Neutrophil (primary cell): ENCODE measurements at regions not wholly inside any gene's neighbourhood (a gene's known extent, or its start where the extent isn't known, plus 50 kb on each side); places are given as distances from the start of the nearest gene placed in this dataset.

Experiments used
- H3K27ac ChIP-seq: fragments of 200-600 bp; sonication (generic); 2 replicates; pipeline ENCODE4 v1.5.1; 2016; ENCODE audit warnings: mild to moderate bottlenecking, moderate library complexity
- H3K27me3 ChIP-seq: fragments of 200-600 bp; sonication (generic); 2 replicates; pipeline ENCODE4 v1.6.0; 2016; ENCODE audit warnings: mild to moderate bottlenecking
- H3K36me3 ChIP-seq: fragments of 200-600 bp; sonication (generic); 2 replicates; pipeline ENCODE4 v1.5.1; 2017
- H3K4me1 ChIP-seq, 2 experiments: fragments of 200-600 bp in 1 of 2; sonication (generic) in 1 of 2; 1 replicate in 1 of 2; 2 replicates in 1 of 2; pipeline versions ENCODE4 v1.5.1 to v1.6.1; 2013 to 2016; ENCODE audit warnings: low read depth in 1 of 2, low read length in 1 of 2, mild to moderate bottlenecking in 1 of 2, moderate library complexity in 1 of 2; ENCODE audit not compliant: control insufficient read depth in 1 of 2, insufficient read depth in 1 of 2
- H3K4me3 ChIP-seq, 2 experiments: fragments of 200-600 bp in 1 of 2; sonication (generic) in 1 of 2; 1 replicate in 1 of 2; 2 replicates in 1 of 2; pipeline ENCODE4 v1.5.1; 2013 to 2016; ENCODE audit warnings: low read depth in 1 of 2, low read length in 1 of 2, mild to moderate bottlenecking in 1 of 2, moderate library complexity in 1 of 2
- H3K9me3 ChIP-seq: fragments of 200-600 bp; sonication (generic); 2 replicates; pipeline ENCODE4 v1.5.1; 2016
- CTCF ChIP-seq: fragments of 200-600 bp; sonication (generic); IDR thresholded peaks from 2 replicates; pipeline ENCODE4 v1.5.1; 2016; ENCODE audit warnings: antibody characterized with exemption

DNA sequence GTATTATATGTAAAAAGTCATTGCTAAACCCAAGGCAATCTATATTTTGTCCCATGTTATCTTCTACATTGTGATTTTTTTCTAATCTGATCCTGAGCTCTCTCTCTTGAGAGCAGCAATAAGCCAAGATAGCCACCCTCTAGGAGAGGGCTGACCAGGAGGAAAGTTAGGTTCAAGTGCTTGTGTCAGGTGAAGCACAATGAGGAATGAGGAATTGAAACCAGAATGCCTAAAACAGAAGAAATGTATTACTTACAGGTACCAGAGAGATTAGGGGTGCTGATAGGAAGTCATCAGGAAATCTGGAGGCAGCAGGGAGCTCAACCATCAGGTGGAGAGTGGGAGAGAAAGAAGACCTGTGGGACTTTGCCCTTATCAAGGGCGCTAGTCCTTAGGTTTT lies 85.5 kb upstream of the BARHL2 start:
- no peak for TF ChIP-seq CTCF
- Histone ChIP-seq H3K4me1 (no peaks in the 10 kb centered on the region), H3K9me3 (no peaks in the 10 kb centered on the region), H3K27me3 (peaks cover 25% of the 10 kb centered on the region), H3K36me3 (no peaks in the 10 kb centered on the region), H3K27ac (no peak overlapping the region), H3K4me3 (no peak overlapping the region)

GRCh38 chr1:90800012-90800717 lies 83.1 kb upstream of the BARHL2 start:
- TF ChIP-seq CTCF, result no peak
- no peaks in the 10 kb centered on the region for H3K9me3 ChIP-seq
- H3K4me3 ChIP-seq, result no peak overlapping the region
- no peaks in the 10 kb centered on the region for H3K4me1 ChIP-seq
- peaks cover 38% of the 10 kb centered on the region for H3K27me3 ChIP-seq
- H3K36me3 ChIP-seq, result no peaks in the 10 kb centered on the region
- no peak overlapping the region for H3K27ac ChIP-seq

DNA sequence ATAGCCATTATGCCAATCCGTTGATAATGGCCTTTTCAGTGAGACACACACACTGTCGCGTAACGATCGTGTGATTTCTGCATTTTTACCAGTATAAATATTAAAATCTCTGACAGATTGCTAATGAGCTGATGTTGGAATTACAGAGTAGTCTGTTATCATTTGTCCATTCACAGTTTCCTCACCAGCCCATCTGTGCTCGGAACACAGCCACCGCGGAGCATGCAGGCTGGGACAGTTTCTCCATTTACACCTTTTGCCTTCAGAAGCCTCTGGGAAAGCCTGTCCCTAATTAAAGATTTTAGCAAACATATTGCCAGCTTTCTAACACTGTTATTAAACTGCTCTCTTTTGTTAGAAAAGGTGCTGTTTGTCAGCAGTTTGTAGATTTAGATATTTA lies 82.2 kb upstream of the BARHL2 start:
- TF ChIP-seq CTCF, result no peak
- Histone ChIP-seq H3K36me3 (no peaks in the 10 kb centered on the region), H3K27me3 (peaks cover 41% of the 10 kb centered on the region), H3K27ac (no peak overlapping the region), H3K4me1 (no peaks in the 10 kb centered on the region), H3K9me3 (no peaks in the 10 kb centered on the region), H3K4me3 (no peak overlapping the region)

DNA sequence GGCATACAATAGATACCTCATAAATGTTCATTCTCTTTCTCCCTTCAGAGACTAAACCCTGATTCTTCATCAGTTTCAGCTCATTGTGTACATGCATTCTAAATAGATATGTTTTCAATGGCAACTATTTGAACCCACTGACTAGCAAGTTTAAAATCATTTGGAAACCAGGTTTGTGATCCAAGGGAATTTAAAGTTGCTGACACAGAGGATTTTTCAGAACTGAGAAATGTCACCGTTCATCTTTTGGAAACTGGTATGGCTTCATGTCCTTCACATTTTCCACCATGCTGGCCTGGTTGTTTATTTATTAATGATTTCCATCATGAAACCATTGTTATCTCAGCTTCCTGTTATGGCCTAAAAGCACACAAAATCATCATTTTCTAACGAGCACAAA lies 81.8 kb upstream of the BARHL2 start:
- no peak overlapping the region for H3K4me3 ChIP-seq
- H3K4me1 ChIP-seq, result no peaks in the 10 kb centered on the region
- peaks cover 45% of the 10 kb centered on the region for H3K27me3 ChIP-seq
- no peaks in the 10 kb centered on the region for H3K9me3 ChIP-seq
- no peaks in the 10 kb centered on the region for H3K36me3 ChIP-seq
- no peak overlapping the region for H3K27ac ChIP-seq
- no peak for TF ChIP-seq CTCF

DNA sequence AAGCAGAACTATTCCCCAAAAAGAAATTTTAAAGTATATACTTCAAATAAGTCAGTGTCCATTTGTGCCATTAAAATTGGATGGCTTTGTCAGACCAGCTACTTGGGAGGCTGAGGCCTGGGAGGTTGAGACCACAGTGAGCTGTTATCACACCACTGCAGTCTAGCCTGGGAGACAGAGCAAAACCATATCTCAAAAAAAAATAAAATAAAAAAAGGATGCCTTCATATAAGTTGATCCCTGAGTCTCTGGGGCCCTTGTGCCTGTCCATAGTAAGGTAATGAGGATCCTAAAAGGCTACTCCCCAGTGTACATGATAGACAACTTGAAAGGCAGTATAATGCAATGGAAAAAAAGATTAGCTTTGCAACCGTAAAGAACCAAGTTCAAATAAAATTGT lies 81.2 kb upstream of the BARHL2 start:
- Histone ChIP-seq H3K9me3 (no peaks in the 10 kb centered on the region), H3K36me3 (no peaks in the 10 kb centered on the region), H3K27ac (no peak overlapping the region), H3K27me3 (peaks cover 51% of the 10 kb centered on the region), H3K4me1 (no peaks in the 10 kb centered on the region), H3K4me3 (no peak overlapping the region)
- TF ChIP-seq CTCF, result no peak

DNA sequence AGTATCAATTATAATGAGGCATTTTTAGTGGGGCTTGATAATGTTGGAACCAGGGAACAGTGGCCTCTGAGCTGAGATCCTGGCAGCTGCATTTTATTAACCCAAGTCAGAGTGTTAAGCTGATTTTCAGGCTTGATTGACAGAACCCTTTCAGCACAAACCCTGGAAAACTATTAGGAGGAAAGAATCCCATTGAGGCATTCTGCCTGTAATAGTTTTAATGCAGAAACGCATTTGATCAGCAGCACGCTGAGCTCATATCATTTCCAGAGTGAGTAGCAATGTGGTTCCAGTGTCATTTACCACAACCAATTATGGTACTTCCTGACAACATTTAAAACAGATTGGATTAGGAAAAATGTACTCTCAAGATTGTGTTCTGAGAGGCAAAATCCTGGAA lies 78.3 kb upstream of the BARHL2 start:
- Histone ChIP-seq H3K4me1 (no peaks in the 10 kb centered on the region), H3K4me3 (no peak overlapping the region), H3K27ac (no peak overlapping the region), H3K27me3 (peaks cover 41% of the 10 kb centered on the region), H3K9me3 (no peaks in the 10 kb centered on the region), H3K36me3 (no peaks in the 10 kb centered on the region)
- no peak for TF ChIP-seq CTCF
